Activated T-cell treated with anti-CD3 and anti-CD28 coated beads, Interleukin-2, amount 50 U/mL, for 72 hours (primary cell): ENCODE measurements at regions not wholly inside any gene's neighbourhood (a gene's known extent, or its start where the extent isn't known, plus 50 kb on each side); places are given as distances from the start of the nearest gene placed in this dataset.

Experiments used
- ATAC-seq, 2 donors: fragments of 150-1000 bp; cut with Tn5 transposase; replicated peaks in 1 of 2; 2 replicates each; pipeline ENCODE4 v1.10.0; 2021; ENCODE audit warnings: moderate library complexity in 2 of 2, mild to moderate bottlenecking in 1 of 2
- DNase-seq, 2 donors: peaks; one replicate each; pipeline ENCODE4 v3.0.0; 2021 to 2022; ENCODE audit warnings: mixed read lengths in 1 of 2
- H3K27ac Mint-ChIP-seq: one replicate; pipeline ENCODE4 v1.8.0; 2022; ENCODE audit warnings: mild to moderate bottlenecking, moderate library complexity, mixed read lengths
- H3K27me3 Mint-ChIP-seq: one replicate; pipeline ENCODE4 v1.8.0; 2022; ENCODE audit warnings: low read depth, mixed read lengths
- H3K36me3 Mint-ChIP-seq, 2 donors: one replicate each; pipeline ENCODE4 v1.8.0; 2022; ENCODE audit warnings: mixed read lengths in 2 of 2, mild to moderate bottlenecking in 1 of 2; ENCODE audit not compliant: insufficient read depth in 2 of 2
- H3K4me1 Mint-ChIP-seq: one replicate; pipeline ENCODE4 v1.8.0; 2022; ENCODE audit warnings: low read depth, mixed read lengths
- H3K4me3 Mint-ChIP-seq, 2 donors: one replicate each; pipeline ENCODE4 v1.8.0; 2022; ENCODE audit warnings: mild to moderate bottlenecking in 2 of 2, mixed read lengths in 2 of 2, moderate library complexity in 2 of 2
- H3K9me3 Mint-ChIP-seq, 2 donors: one replicate each; pipeline ENCODE4 v1.8.0; 2022; ENCODE audit warnings: mixed read lengths in 2 of 2

DNA sequence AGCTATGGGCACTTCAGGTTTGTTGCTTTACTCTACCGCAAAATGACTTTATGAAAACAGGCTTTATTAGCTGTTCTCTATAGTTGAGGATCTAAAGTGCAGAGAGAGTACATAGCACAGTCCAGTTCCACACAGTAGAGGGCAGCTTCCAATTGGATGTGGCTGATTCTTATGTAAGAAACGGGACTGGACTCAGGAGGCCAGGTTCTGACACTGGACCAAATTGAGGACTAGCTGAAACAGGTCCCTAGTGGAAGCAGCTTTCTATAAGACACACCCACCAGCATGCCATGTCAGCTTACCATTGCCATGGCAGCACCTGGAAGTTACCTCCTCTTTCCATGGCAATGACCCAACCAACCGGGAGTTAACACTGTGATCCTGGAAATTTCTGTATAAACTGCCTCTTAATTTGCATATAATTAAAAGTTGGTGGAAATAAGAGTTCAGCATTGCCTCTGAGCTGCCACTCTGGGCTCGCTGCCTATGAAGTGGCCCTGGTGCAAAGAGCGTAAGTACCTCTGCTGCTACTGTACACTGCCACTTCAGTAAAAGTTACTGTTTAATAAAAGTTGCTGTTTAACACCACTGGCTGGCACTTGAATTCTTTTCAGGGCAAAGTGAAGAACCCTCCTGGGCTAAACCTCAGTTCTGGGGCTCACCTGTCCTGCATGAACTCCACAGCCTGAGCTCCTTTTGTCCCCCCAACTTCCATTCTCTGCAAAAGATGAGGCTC lies 211.9 kb upstream of the SLC10A2 start:
- Mint-ChIP-seq H3K27me3 (peaks cover 4% of the 10 kb centered on the region), H3K4me3 (no peak overlapping the region), H3K36me3 (no peaks in the 10 kb centered on the region), H3K27ac (no peak overlapping the region), H3K4me1 (no peaks in the 10 kb centered on the region), H3K9me3 (peaks cover 4 to 5% of the 10 kb centered on the region in 2 donors)
- ATAC-seq = no peak
- no peak for DNase-seq

DNA sequence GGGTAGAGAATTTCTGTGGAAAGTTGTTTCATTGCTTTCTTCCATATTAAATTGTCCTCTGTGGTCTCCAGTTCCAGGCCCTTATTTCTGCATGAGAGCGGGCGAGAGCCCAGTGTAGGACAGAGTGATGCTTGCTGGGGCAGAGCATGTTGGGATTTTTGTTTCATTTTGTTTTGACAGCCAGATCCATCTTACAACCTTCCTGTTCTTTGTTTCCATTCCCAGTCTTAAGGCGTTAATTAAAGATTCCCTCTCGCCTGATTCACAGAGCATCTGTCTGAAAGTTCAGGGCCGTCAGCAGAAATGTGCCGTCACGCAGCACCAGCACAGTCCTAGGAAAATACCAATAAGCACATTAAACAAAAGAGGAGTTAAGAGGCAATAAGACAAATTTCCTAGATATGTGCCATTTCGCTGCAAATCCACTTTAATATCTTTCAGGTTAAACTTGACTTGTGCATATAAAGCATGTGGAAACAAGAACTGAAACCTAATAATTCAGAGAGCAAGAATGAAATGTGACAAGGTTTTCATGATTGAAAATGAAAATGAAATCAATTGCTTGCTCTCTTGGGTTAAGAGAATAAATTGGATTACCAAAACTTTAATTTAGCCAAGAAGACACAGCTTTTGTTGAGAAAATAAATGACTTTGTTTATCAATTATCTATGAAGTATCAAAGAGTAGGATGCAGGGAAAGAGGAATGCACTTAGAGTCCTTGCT lies 210.7 kb upstream of the SLC10A2 start:
- no peaks in the 10 kb centered on the region for H3K27me3 Mint-ChIP-seq
- ATAC-seq (no peak), DNase-seq (no peak)
- H3K27ac Mint-ChIP-seq = no peak overlapping the region
- H3K9me3 Mint-ChIP-seq = peaks cover 4 to 5% of the 10 kb centered on the region in 2 donors
- no peak overlapping the region for H3K4me3 Mint-ChIP-seq
- H3K4me1 Mint-ChIP-seq = no peaks in the 10 kb centered on the region
- H3K36me3 Mint-ChIP-seq = no peaks in the 10 kb centered on the region

DNA sequence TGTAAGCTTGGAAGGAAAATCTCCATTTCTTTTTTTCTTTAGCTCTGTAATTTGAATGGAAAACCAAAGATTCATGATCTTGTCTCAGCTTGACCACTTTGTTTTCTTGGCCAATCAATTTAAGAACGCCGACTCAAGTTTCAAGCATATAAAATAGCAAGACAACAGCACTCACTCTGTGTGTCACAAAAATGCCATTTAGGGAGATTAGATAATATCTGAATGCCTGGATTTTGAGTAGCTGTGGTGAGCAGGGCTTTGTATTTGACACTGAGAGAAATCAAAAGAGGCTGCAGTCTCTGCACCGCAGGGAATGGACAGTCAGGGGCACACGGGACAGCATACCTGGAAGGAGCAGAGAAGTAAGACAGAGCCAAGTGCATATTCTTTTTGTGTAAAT lies 209.5 kb upstream of the SLC10A2 start:
- H3K27me3 Mint-ChIP-seq = no peaks in the 10 kb centered on the region
- H3K27ac Mint-ChIP-seq = no peak overlapping the region
- H3K4me1 Mint-ChIP-seq = no peaks in the 10 kb centered on the region

DNA sequence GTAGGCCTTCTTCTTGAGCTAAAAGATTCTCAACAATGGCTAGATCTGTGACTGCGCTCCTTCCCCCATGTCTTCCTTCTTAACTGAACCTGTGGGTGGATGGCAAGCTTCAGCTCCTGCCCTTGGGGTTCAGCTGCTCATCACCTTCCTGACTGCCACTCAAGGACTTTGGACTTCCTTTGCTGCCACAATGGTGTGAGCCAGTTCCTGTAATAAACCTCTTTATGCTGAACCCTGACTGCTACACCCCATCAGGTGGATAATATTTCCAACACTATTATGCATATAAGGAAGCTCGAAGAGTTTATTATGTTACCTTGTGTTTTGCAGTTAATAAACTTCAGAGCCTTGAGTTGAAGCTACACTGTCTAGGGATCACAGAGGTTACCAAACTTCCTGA lies 208.9 kb upstream of the SLC10A2 start:
- Mint-ChIP-seq H3K27ac (no peak overlapping the region), H3K4me3 (no peak overlapping the region), H3K9me3 (peaks cover 3 to 4% of the 10 kb centered on the region in 2 donors), H3K36me3 (no peaks in the 10 kb centered on the region), H3K4me1 (no peaks in the 10 kb centered on the region), H3K27me3 (no peaks in the 10 kb centered on the region)
- no peak for DNase-seq
- no peak for ATAC-seq

More for the DNA sequence above, 209.5 kb upstream of the SLC10A2 start:
- H3K36me3 Mint-ChIP-seq = no peaks in the 10 kb centered on the region
- DNase-seq = no peak
- ATAC-seq = no peak
- H3K4me3 Mint-ChIP-seq = no peak overlapping the region
- H3K9me3 Mint-ChIP-seq = peaks cover 3 to 4% of the 10 kb centered on the region in 2 donors

DNA sequence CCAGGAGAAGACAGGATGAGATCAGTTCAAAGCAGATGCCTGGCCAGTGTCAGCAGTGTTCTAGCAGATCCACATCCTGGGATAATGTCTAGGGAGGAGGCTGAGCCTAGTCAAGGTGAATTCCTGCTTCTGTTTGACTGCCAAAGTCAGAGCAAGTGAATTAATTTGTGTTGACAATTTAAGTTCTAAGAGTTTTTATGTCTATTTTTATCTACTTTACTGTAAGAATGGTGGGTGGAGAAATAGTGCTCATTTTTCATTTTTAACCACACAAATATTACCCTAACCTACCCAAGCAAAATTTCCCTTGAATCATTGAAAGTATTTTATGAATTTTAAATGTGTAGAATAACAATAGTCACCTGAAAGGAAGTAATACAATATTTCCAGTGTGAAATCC lies 207.6 kb upstream of the SLC10A2 start:
- no peaks in the 10 kb centered on the region for H3K4me1 Mint-ChIP-seq
- H3K27me3 Mint-ChIP-seq = no peaks in the 10 kb centered on the region
- ATAC-seq = no peak
- H3K4me3 Mint-ChIP-seq = no peak overlapping the region
- no peak for DNase-seq
- H3K9me3 Mint-ChIP-seq = no peaks in the 10 kb centered on the region
- H3K27ac Mint-ChIP-seq = no peak overlapping the region
- no peaks in the 10 kb centered on the region for H3K36me3 Mint-ChIP-seq

DNA sequence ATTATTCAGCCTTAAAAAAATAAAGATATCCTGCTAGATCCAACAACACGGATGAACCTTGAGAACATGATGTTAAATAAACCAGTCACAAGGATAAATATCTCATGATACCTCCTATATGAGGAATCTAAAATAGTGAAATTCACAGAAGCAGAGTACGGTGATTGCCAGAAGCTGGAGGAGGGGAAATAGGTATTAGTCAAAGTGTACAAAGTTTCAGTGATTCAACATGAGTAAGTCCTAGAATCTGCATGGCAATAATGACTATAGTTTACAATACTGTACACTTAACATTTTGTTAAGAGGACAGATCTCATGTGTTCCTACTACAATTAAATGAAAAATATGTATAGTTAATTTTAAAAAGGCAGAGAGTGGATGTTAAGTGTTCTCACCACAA lies 206.6 kb upstream of the SLC10A2 start:
- Mint-ChIP-seq H3K9me3 (peaks cover under 1 to 1% of the 10 kb centered on the region in 2 donors), H3K27me3 (no peaks in the 10 kb centered on the region), H3K4me3 (no peak overlapping the region), H3K27ac (no peak overlapping the region), H3K36me3 (no peaks in the 10 kb centered on the region), H3K4me1 (no peaks in the 10 kb centered on the region)
- ATAC-seq = peak; percentile 37 to 65
- no peak for DNase-seq

DNA sequence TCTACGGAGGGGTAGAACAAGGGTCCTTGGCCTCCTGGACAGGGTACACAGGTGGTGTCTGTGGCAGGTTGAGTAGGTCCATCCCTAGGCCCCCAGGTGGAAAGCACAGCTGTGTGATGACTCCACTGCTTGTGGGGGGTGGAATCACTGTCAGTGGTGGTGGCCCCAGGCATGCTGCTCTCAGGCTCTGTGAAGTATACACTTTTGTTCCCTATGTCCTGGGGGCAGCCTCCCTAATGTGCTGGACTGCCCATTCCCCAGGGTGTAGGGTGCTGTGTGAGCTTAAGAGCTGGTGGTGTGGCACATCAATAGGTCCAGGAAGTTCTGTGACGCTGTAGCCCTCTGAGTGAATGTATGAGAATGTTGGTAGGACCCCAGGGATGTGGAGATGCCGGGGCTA lies 197.2 kb upstream of the SLC10A2 start:
- Mint-ChIP-seq H3K27me3 (no peaks in the 10 kb centered on the region), H3K4me1 (no peaks in the 10 kb centered on the region), H3K36me3 (peaks cover 0 to 4% of the 10 kb centered on the region in 2 donors), H3K27ac (no peak overlapping the region), H3K9me3 (peaks cover 11 to 12% of the 10 kb centered on the region in 2 donors), H3K4me3 (no peak overlapping the region)
- DNase-seq = no peak
- ATAC-seq = no peak

DNA sequence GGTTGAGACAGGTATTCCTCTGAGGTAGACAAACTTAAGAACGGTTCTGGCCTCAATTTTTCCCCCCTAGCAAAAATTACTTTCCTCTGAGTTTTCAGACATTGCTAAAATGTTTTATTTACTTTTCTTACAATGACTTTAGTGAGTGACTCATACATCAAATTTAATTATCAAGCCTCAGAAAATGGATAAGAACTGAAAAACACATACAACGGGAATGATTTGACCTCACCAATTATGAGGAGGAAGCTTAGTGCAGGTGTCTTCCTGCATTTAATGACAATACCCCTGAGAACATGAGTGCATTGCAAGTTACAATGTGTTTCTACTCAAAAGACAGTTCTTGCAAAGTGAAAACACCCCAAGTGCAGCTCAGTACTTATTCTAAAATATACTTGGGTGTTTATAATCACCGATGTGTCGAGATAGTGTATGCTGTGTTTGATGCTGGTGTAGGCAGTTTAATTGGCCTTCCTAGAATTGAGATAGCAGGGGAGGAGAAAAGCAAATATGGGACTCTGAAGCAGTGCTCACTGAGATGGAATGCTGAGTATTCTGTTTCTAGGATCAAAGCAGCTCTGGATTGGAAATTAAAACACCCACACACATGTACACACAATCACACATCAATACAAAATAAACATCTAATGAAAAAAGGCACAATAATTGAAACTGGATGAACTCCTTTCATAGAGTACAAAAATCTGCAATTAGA lies 189.5 kb upstream of the SLC10A2 start:
- no peak for DNase-seq
- Mint-ChIP-seq H3K4me1 (no peaks in the 10 kb centered on the region), H3K4me3 (no peak overlapping the region), H3K27me3 (no peaks in the 10 kb centered on the region), H3K36me3 (no peaks in the 10 kb centered on the region), H3K9me3 (peaks cover 0 to 6% of the 10 kb centered on the region in 2 donors), H3K27ac (no peak overlapping the region)
- ATAC-seq = no peak

DNA sequence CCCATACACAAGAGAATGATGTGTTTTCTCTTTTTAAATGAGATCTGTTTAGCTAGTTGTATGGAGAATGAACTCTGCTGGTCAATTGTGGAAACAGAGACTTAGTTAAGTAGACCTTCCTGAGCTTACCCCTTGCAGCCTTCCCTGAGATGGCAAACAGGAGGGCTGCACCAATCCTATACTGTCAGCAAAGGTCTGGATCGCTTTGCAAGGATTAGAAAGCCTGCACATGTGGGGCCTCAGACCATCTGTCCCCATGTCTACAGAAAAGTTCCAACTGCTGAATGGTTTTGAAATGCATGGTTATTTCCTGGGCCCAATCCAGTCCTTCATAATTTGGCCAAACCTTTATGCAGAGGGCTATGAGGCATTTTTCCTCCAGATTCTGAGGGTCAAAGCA lies 183.9 kb upstream of the SLC10A2 start:
- Mint-ChIP-seq H3K36me3 (no peaks in the 10 kb centered on the region), H3K4me1 (no peaks in the 10 kb centered on the region), H3K27me3 (no peaks in the 10 kb centered on the region), H3K9me3 (peaks cover 2 to 3% of the 10 kb centered on the region in 2 donors), H3K4me3 (no peak overlapping the region), H3K27ac (no peak overlapping the region)
- DNase-seq = no peak
- no peak for ATAC-seq

DNA sequence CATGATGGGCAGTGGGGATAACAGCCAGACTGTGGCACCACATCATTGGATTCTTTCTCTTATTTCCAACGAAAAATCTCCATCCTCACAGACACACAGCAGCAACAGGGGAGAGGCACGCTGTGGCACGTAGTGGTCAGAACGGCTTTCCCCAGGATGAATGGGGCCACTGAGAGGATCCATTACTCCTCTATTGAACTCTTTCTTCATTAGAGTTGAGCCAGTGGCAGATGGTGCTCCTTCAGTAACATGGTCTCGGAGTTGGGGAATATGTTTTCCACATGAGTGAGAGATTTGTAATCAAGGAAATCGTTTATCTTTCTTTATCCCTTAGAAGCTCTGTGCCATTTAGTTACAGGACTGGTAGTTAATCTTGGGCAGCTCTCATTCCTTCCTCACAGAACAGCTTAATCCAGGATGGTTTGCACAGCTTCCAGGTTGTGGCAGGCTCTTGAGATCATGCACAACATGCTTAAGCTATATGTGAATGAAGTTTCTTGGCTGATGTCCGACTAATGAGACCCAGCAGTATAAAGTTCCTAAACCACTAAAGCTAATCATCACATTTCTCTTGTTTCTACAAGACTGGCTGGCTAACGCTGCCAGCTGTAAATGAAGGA lies 180.5 kb upstream of the SLC10A2 start:
- no peaks in the 10 kb centered on the region for H3K4me1 Mint-ChIP-seq
- H3K36me3 Mint-ChIP-seq = no peaks in the 10 kb centered on the region
- H3K27me3 Mint-ChIP-seq = no peaks in the 10 kb centered on the region
- DNase-seq (no peak), ATAC-seq (no peak)
- no peak overlapping the region for H3K27ac Mint-ChIP-seq
- no peak overlapping the region for H3K4me3 Mint-ChIP-seq
- H3K9me3 Mint-ChIP-seq = peaks cover 4 to 7% of the 10 kb centered on the region in 2 donors

DNA sequence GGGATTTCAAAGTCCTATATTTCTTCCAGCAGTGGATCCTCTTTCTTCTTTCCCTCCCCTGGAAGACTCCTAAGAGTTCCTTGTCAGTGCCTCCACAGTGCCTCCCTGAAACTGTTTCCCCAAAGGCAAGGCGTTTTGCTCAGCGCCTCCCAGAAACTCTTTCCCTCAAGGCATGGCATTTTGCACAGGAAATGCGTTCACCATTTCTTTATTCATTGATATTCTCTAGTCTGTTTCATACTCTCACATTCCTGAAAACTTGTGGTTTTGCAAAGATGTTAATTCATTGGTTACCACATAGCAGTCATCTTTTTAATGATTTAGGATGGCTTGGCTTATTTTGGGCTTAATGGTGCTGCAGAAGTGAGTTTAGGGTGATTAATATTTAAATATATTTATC lies 177.3 kb upstream of the SLC10A2 start:
- H3K4me3 Mint-ChIP-seq = no peak overlapping the region
- no peak for ATAC-seq

DNA sequence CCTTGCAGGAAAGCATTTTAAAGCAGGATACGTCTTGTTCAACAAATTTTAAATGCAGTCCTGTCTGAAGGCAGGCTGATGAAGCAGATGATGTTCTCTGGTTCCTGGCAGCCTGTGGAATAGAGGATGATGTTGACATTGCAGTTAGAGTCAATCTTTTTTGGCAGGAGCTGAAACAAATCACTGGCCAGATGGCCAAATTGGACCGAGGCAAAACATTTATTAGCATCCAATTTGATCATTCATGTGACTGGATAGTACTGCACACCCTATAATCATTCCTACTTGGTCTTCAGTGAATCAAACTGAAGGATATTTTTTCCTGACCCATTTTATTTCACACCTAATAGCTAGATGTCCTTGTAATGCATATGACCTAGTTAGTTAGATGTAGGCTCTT lies 172.2 kb upstream of the SLC10A2 start:
- Mint-ChIP-seq H3K4me3 (no peak overlapping the region), H3K4me1 (no peaks in the 10 kb centered on the region), H3K27ac (no peak overlapping the region)

More for the DNA sequence above, 177.3 kb upstream of the SLC10A2 start:
- no peak for DNase-seq
- Mint-ChIP-seq H3K27ac (no peak overlapping the region), H3K4me1 (no peaks in the 10 kb centered on the region), H3K36me3 (no peaks in the 10 kb centered on the region), H3K27me3 (no peaks in the 10 kb centered on the region), H3K9me3 (peaks cover 2 to 5% of the 10 kb centered on the region in 2 donors)

DNA sequence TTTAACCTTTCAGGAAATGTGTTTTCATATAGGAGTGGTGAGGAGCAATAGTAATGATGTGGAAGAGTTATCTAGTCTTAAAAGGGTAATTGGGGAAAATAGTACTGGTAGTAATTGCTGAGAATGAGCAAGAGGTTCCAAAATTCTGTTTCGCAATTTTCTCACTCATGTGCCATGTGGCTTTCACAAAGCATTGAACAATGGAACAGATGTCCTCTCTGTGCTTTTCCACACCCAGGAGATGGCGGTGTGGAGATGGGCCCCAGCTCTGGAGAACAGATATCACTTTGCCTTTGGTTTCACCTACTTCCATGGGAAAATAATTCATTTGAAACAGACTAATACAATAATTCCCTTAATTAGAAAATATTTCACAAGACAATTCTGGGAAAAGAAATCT lies 170.0 kb upstream of the SLC10A2 start:
- Mint-ChIP-seq H3K9me3 (peaks cover 5 to 9% of the 10 kb centered on the region in 2 donors), H3K27ac (no peak overlapping the region), H3K4me1 (no peaks in the 10 kb centered on the region), H3K36me3 (peaks cover 0 to 2% of the 10 kb centered on the region in 2 donors), H3K4me3 (no peak overlapping the region), H3K27me3 (no peaks in the 10 kb centered on the region)
- DNase-seq = no peak
- no peak for ATAC-seq

More for the DNA sequence above, 172.2 kb upstream of the SLC10A2 start:
- H3K9me3 Mint-ChIP-seq = peaks cover 1 to 3% of the 10 kb centered on the region in 2 donors
- ATAC-seq = no peak
- no peaks in the 10 kb centered on the region for H3K27me3 Mint-ChIP-seq
- H3K36me3 Mint-ChIP-seq = no peaks in the 10 kb centered on the region
- no peak for DNase-seq
